ENCODE measurements at regions not wholly inside any gene's neighbourhood (a gene's known extent, or its start where the extent isn't known, plus 50 kb on each side); places are given as distances from the start of the nearest gene placed in this dataset.

- TF ChIP-seq CTCF (IDR thresholded peaks at IDR 0.05): no peak
- TF ChIP-seq POLR2AphosphoS5 (IDR thresholded peaks at IDR 0.05): no peak
- no peak for TF ChIP-seq EP300 (IDR thresholded peaks at IDR 0.05; ENCODE audit: low read depth)
Measured at GRCh38 chr4:12445711-12446235, 1017.1 kb upstream of the HS3ST1 start.

Data from transverse colon (tissue), 4 donors.